ENCODE measurements at regions not wholly inside any gene's neighbourhood (a gene's known extent, or its start where the extent isn't known, plus 50 kb on each side); places are given as distances from the start of the nearest gene placed in this dataset.

DNA sequence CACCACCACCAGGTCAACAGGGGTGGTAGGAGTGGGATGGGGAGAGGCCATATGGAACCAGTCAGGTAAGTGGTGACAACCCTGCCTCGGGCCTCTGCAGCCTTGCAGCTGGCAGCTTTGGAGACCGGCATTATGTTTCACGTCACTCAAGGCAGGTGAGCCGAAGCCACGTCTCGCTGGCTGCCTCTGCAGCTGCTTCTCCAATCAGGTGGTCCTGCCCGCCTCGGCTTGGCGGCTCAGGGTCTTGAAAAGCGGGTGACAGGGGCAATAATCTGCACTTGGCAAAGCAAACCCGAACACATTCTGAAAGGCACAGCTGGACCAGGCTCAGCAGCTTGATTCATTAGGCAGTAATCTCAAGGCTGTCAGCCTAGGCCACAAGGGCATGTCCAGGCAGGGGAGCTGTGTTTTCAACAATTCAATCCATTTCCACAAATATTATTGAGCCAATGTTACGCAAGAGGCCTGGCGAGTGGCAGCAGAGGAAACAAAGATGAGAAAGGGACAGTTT lies 77.4 kb upstream of the PCDH8 start:
- Histone ChIP-seq H3K27me3 (ENCODE audit: control insufficient read depth, insufficient read depth, low read length) (no peaks in the 10 kb centered on the region), H3K4me3 (ENCODE audit: low read depth, low read length) (no peak overlapping the region), H3K27ac (ENCODE audit: low read depth, low read length) (no peak overlapping the region), H3K9me3 (ENCODE audit: control insufficient read depth, insufficient read depth, low read length) (no peaks in the 10 kb centered on the region; the same call in 1 of the 2 replicates)
- CTCF ChIA-PET, result no interaction called here
- DNase-seq (ENCODE audit: low read depth, low spot score), result no peak
- TF ChIP-seq, protein P1, sequence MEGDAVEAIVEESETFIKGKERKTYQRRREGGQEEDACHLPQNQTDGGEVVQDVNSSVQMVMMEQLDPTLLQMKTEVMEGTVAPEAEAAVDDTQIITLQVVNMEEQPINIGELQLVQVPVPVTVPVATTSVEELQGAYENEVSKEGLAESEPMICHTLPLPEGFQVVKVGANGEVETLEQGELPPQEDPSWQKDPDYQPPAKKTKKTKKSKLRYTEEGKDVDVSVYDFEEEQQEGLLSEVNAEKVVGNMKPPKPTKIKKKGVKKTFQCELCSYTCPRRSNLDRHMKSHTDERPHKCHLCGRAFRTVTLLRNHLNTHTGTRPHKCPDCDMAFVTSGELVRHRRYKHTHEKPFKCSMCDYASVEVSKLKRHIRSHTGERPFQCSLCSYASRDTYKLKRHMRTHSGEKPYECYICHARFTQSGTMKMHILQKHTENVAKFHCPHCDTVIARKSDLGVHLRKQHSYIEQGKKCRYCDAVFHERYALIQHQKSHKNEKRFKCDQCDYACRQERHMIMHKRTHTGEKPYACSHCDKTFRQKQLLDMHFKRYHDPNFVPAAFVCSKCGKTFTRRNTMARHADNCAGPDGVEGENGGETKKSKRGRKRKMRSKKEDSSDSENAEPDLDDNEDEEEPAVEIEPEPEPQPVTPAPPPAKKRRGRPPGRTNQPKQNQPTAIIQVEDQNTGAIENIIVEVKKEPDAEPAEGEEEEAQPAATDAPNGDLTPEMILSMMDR (IDR thresholded peaks at IDR 0.05; ENCODE audit: low read depth, low read length), result no peak
- POLR2A ChIA-PET, result no interaction called here

DNA sequence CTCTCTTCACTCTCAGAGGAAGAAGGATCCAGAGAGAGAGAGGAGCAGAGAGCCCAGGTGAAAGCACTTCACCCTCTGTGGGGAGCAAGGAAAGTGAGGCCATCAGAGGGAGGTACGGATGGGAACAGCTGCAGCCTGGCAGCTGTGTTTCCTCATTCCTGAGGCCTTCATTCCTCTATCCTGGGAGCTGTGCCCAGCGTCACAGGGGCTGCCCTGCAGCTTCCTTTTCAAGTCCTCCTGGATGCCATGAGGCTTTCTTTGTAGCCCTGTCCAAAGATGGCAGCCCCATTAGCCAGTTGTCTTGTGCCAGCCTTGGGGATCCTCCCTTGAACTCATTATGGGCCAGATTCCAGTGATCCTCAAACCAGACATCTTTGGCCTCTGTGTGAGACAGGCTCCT lies 76.8 kb upstream of the PCDH8 start:
- no peak for DNase-seq (ENCODE audit: low read depth, low spot score)
- Histone ChIP-seq H3K27ac (ENCODE audit: low read depth, low read length) (no peak overlapping the region), H3K9me3 (ENCODE audit: control insufficient read depth, insufficient read depth, low read length) (no peaks in the 10 kb centered on the region; the same call in 1 of the 2 replicates), H3K27me3 (ENCODE audit: control insufficient read depth, insufficient read depth, low read length) (no peaks in the 10 kb centered on the region), H3K4me3 (ENCODE audit: low read depth, low read length) (no peak overlapping the region)
- POLR2A ChIA-PET, result no interaction called here
- TF ChIP-seq, protein P1 (IDR thresholded peaks at IDR 0.05; ENCODE audit: low read depth, low read length), result no peak
- CTCF ChIA-PET, result no interaction called here

DNA sequence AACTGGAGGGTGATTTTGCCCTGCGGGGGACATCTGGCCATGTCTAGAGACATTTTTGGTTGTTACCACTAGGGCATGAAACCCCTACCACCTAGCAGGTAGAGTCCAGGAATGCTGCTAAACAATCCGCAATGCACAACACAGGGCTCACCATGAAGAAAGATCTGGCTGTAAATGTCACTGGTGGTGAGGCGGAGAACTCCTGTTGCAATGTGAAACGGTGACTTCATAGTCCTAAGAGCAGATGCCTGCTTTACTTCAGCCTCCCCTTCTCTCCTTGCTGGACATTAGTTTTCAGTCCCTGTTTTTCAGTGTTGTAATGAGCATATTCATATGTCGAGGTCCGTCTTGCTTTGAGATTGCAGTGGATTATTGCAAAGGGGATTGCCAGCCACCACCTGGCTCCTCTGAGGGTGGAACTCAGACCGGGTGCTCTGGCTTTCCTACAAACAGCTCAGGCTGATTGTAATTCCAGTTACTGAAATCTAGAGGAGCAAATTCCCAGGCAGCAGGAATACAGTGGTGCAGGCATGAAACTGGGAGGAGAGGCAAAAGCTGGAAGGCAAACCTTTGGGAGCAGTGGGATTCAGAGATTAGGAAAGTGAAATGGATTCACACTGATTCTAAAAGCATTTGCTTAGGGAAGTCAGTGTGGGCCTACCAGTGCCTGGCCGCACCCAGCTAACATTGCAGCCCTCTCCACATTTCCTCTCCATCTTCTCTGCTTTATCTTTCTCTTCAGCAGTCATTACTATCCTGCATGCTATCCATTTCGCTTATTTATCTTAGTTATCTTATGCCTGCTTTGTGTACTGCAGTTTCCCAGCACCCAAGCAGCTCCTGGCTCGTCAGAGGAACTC lies 76.1 kb upstream of the PCDH8 start:
- TF ChIP-seq, protein P1 (IDR thresholded peaks at IDR 0.05; ENCODE audit: low read depth, low read length), result no peak
- Histone ChIP-seq H3K27ac (ENCODE audit: low read depth, low read length) (no peak overlapping the region), H3K9me3 (ENCODE audit: control insufficient read depth, insufficient read depth, low read length) (no peaks in the 10 kb centered on the region), H3K4me3 (ENCODE audit: low read depth, low read length) (no peak overlapping the region), H3K27me3 (ENCODE audit: control insufficient read depth, insufficient read depth, low read length) (no peaks in the 10 kb centered on the region)
- ChIA-PET POLR2A (no interaction called here), CTCF (no interaction called here)
- no peak for DNase-seq (ENCODE audit: low read depth, low spot score)

DNA sequence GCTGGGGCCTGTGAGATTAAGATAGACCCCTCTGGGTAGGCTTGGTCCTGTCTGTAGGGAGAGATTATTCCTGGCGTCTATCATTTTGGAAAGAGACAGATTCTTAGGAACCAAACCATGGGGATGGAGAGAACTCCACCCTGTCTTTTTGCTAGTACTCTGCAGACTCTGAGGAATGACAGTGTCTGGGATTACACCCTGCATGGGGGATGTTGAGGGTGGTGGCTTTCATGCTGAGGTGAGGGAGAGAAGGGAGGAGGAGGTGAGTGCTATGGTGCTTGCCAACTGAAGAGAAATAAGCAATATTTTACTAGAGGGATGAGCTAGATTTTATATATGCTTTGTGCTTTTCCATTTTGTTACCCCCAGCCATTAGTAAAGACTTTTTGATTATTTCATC lies 74.5 kb upstream of the PCDH8 start:
- POLR2A ChIA-PET, result no interaction called here
- H3K9me3 ChIP-seq (ENCODE audit: control insufficient read depth, insufficient read depth, low read length), result no peaks in the 10 kb centered on the region
- no peak for DNase-seq (ENCODE audit: low read depth, low spot score)
- no peak overlapping the region for H3K27ac ChIP-seq (ENCODE audit: low read depth, low read length)
- CTCF ChIA-PET, result no interaction called here
- no peaks in the 10 kb centered on the region for H3K27me3 ChIP-seq (ENCODE audit: control insufficient read depth, insufficient read depth, low read length)
- TF ChIP-seq, protein P1 (IDR thresholded peaks at IDR 0.05; ENCODE audit: low read depth, low read length), result no peak
- H3K4me3 ChIP-seq (ENCODE audit: low read depth, low read length), result no peak overlapping the region

DNA sequence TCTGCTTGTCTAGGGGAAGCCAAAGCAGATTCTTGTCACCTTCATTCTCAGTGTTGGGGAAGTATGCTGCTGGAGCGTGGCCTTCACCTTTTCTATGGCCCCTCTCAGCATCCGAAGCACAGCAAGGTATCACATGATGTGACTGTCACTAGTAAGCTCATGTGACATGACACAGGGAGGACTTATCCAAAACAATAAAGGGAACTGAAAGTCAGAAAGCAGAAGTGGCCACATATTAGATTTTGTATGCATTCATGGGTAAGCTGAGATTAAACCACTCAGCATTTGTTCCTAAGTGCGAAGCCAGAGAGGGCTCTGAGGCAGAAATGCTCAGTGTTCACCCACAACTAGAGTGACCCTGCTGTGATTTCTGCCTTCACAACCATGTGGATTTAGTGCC lies 72.8 kb upstream of the PCDH8 start:
- no peaks in the 10 kb centered on the region for H3K9me3 ChIP-seq (ENCODE audit: control insufficient read depth, insufficient read depth, low read length)
- H3K4me3 ChIP-seq (ENCODE audit: low read depth, low read length), result no peak overlapping the region
- no peaks in the 10 kb centered on the region for H3K27me3 ChIP-seq (ENCODE audit: control insufficient read depth, insufficient read depth, low read length)
- ChIA-PET CTCF (no interaction called here), POLR2A (no interaction called here)
- no peak overlapping the region for H3K27ac ChIP-seq (ENCODE audit: low read depth, low read length)
- TF ChIP-seq, protein P1 (IDR thresholded peaks at IDR 0.05; ENCODE audit: low read depth, low read length), result no peak
- no peak for DNase-seq (ENCODE audit: low read depth, low spot score)

Data from AG04450 (cell line).